Right cardiac atrium (tissue), 5 donors: ENCODE measurements at regions not wholly inside any gene's neighbourhood (a gene's known extent, or its start where the extent isn't known, plus 50 kb on each side); places are given as distances from the start of the nearest gene placed in this dataset.

ENCODE experiments used
- ATAC-seq, 2 donors: fragments of 200-7000 bp; cut with Tn5 transposase; one replicate each; pipeline versions ENCODE4 v1.8.0 to v1.9.1; 2020; ENCODE audit warnings: moderate library complexity in 2 of 2, mild to moderate bottlenecking in 1 of 2
- DNase-seq, 3 donors: peaks; one replicate each; pipeline ENCODE4 v3.0.0-alpha.2; 2020
- H3K27ac ChIP-seq: one replicate; pipeline ENCODE4 v1.5.1; 2013; ENCODE audit warnings: mild to moderate bottlenecking, low read length, control low read depth, moderate library complexity
- H3K27me3 ChIP-seq: one replicate; pipeline ENCODE4 v1.6.1; 2013; ENCODE audit not compliant: control insufficient read depth, insufficient read depth
- H3K4me1 ChIP-seq: one replicate; pipeline ENCODE4 v1.6.1; 2013; ENCODE audit warnings: low read length; ENCODE audit not compliant: control insufficient read depth, insufficient read depth
- H3K4me3 ChIP-seq: one replicate; pipeline ENCODE4 v1.5.1; 2013; ENCODE audit warnings: low read length, control low read depth
- H3K9me3 ChIP-seq: one replicate; pipeline ENCODE4 v1.6.1; 2013; ENCODE audit warnings: low read length; ENCODE audit not compliant: control insufficient read depth
- WGBS: extraction: QIAGEN DNeasy Blood & Tissue Kit; methylation state at CpG from one replicate; pipeline ENCODE4 v1.1.7; 2013; 5-methylcytosine and 5-hydroxymethylcytosine counted together
- intact Hi-C, 4 donors: fragments of 100-400 bp; cut with DNase I; formaldehyde crosslinking; loops; one replicate each; pipeline versions ENCODE4 v1.11.0 to v1.14.0; 2022 to 2023
- donor health status: healthy with polysubstance abuse.
- donor health status: DM: no; HTN: yes; CAD: no.
- donor health status: DM: no; HTN: no; CAD: no.
- donor health status: DM: no; HTN: yes; CAD: no; lungs with severe emphysema.
- donor health status: DM: yes; HTN: yes; CAD: no.

DNA sequence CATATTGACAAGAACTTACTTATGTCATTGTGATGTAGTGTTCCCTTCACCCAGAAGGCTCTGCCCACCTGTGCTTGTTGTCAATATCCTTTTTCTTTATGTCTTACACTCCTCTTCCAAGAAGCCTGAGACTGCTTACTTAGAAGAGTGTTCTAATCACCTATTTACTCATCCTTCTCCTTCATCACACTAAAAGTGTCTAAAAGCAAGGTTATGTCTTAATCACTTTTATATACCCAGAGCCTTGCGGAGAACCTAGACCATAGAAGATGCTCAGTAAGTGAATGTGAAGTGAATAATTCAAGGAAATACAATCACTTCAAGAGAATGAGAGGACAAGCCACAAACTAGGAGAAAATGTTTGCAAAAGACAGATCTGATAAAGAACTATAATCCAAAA lies 177.6 kb upstream of the S100G start:
- intact Hi-C loops, result no loop called here
- Histone ChIP-seq H3K9me3 (no peaks in the 10 kb centered on the region), H3K27me3 (no peaks in the 10 kb centered on the region), H3K4me3 (no peak overlapping the region), H3K4me1 (no peaks in the 10 kb centered on the region), H3K27ac (no peak overlapping the region)
- 98% methylated on average over 1 of the region's 1 CpG for WGBS
- DNase-seq, result no peak
- no peak for ATAC-seq

DNA sequence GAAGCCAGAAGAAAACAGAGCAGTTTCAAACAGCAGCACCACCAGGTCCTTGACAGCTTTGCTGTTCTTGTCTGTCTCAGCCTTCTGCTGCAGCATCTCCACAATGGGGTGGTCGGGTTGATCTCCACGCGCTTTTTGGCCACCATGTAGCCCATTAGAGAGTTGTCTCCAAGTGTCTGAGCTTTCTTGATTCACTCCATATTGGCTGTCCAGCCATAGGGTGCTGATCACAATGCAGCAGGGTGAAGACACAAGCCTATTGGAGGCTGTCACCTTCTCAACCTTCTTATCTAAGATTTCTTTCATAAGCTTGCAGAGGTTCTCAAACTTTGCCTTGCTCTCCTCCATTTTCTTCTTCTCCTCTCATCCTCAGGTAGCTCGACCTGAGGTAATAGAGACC lies 175.4 kb upstream of the S100G start:
- WGBS, result 90% methylated on average over 4 of the region's 4 CpGs
- no peaks in the 10 kb centered on the region for H3K9me3 ChIP-seq
- no peak overlapping the region for H3K27ac ChIP-seq
- DNase-seq, result no peak
- ATAC-seq, result no peak
- H3K4me1 ChIP-seq, result no peaks in the 10 kb centered on the region
- H3K27me3 ChIP-seq, result no peaks in the 10 kb centered on the region
- intact Hi-C loops, result no loop called here
- no peak overlapping the region for H3K4me3 ChIP-seq

DNA sequence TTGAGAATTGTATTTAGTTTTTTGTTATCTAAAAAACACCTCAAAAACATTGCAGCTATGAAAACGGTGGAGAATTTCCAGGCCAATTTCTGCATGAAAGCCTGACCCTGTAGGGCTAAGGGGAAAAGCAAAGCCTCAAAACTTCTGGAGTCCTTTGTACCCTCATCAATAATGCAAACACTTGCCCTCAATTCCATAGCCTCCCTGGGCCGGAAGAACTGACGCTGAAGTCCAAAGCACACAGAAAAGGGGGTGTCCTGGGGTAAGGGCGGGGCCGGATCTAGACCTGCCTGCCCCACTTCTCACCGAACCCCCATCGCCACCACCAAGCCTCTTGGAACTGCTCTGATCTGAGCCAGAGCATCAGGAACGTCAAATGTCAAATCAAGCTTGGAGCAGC lies 173.9 kb upstream of the S100G start:
- Histone ChIP-seq H3K9me3 (no peaks in the 10 kb centered on the region), H3K4me3 (no peak overlapping the region), H3K27me3 (no peaks in the 10 kb centered on the region), H3K4me1 (no peaks in the 10 kb centered on the region), H3K27ac (no peak overlapping the region)
- ATAC-seq (no peak), DNase-seq (no peak)
- WGBS, result 89% methylated on average over 8 of the region's 8 CpGs
- intact Hi-C loops, result no loop called here

DNA sequence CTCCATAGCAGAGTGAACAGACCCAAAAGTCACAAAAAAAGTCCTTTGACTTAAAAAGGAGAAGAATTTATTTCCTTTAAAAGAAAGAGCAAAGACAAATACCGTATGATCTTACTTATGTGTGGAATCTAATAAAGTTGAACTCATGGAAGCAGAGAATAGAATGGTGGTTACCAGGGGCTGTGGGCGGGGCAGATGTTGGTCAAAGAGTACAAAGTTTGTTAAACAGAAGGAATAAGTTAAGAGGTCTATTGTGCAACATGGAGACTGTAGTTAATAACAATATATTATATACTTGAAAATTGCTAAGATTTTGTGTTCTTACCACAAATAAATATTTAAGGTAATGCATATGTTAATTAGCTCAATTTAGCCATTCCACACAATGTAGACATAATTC lies 173.3 kb upstream of the S100G start:
- Histone ChIP-seq H3K27ac (no peak overlapping the region), H3K4me1 (no peaks in the 10 kb centered on the region), H3K27me3 (no peaks in the 10 kb centered on the region), H3K9me3 (no peaks in the 10 kb centered on the region), H3K4me3 (no peak overlapping the region)
- intact Hi-C loops, result no loop called here
- 86% methylated on average over 2 of the region's 2 CpGs for WGBS
- ATAC-seq (no peak), DNase-seq (no peak)

DNA sequence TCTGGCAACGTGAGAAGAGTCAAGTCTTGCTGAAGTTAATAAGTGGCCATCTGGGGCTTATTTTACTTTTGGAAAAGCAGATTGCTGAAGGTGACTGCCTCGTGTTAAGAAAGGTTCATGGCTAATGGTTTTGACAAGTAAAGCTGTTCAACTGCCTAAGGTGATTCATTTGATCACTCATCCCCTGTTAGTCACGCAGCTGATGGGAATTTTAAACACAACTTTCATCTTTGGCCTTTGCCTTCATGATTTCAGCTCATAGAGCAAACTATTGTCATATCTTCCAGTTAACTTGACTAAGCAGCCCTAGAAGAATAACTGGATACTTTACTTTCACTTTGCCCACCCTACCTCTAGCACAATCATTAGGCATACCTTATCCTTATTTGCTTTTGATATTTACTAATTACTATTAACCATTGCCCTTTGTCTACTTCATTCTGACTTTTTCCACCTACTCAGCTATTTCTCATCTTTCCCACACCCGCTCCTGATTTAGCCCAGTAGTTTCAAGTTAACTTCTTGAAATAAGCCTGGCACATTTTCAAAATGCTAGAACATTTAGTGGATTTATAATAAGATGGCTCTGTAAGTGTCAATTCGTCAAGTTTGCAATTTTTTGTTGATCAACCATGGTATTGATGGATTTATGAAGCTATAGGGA lies 170.6 kb upstream of the S100G start:
- intact Hi-C loops, result no loop called here
- Histone ChIP-seq H3K9me3 (no peaks in the 10 kb centered on the region), H3K27me3 (no peaks in the 10 kb centered on the region), H3K4me3 (no peak overlapping the region), H3K27ac (no peak overlapping the region), H3K4me1 (no peaks in the 10 kb centered on the region)
- DNase-seq (no peak), ATAC-seq (no peak)
- 64% methylated on average over 5 of the region's 5 CpGs for WGBS

DNA sequence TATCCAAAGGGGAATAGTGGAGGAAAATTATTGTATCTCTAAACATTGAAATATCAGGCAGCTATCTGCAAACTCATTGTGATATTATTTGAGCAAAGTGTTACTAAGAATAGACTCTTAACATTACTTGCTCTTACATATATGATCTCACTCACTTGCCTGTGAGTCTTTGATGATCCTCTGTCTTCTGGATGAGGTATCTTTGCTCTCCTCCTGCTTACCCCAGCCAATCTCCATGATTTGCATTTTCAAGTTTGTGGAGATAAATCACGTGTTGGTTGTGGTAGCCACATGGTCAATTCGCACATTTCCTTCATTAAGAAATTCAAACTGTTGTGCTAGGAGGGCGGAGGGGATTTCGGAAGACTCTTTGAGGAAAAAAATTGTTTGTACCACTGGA lies 169.9 kb upstream of the S100G start:
- H3K27ac ChIP-seq, result no peak overlapping the region
- no peak for DNase-seq
- 89% methylated on average over 4 of the region's 4 CpGs for WGBS
- H3K4me1 ChIP-seq, result no peaks in the 10 kb centered on the region
- H3K27me3 ChIP-seq, result no peaks in the 10 kb centered on the region
- no peak overlapping the region for H3K4me3 ChIP-seq
- intact Hi-C loops, result no loop called here
- ATAC-seq, result no peak
- no peaks in the 10 kb centered on the region for H3K9me3 ChIP-seq

DNA sequence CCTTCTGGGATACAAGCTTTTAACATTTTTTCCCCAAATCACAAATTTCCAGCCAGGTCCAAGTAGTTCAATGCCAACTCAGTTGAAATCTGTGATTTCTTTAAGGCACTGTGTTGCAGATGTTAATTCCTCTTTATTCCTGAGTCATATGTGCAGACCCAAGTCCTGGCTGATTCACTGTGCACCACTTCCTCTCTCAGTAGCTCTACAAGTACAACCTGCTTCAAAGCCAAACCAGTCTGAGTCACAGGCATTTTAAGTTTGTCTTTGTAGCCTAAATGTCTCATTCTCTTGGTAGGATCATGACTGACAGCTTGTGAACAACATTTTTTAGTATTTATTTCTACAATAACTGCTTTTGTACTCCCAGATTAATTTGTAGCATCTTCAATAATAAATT lies 165.6 kb upstream of the S100G start:
- Histone ChIP-seq H3K4me3 (no peak overlapping the region), H3K27me3 (no peaks in the 10 kb centered on the region), H3K4me1 (peaks cover 2% of the 10 kb centered on the region), H3K27ac (no peak overlapping the region), H3K9me3 (no peaks in the 10 kb centered on the region)
- intact Hi-C loops, result no loop called here
- DNase-seq, result no peak
- ATAC-seq, result peak in 1 of 2 donors; percentile 48

DNA sequence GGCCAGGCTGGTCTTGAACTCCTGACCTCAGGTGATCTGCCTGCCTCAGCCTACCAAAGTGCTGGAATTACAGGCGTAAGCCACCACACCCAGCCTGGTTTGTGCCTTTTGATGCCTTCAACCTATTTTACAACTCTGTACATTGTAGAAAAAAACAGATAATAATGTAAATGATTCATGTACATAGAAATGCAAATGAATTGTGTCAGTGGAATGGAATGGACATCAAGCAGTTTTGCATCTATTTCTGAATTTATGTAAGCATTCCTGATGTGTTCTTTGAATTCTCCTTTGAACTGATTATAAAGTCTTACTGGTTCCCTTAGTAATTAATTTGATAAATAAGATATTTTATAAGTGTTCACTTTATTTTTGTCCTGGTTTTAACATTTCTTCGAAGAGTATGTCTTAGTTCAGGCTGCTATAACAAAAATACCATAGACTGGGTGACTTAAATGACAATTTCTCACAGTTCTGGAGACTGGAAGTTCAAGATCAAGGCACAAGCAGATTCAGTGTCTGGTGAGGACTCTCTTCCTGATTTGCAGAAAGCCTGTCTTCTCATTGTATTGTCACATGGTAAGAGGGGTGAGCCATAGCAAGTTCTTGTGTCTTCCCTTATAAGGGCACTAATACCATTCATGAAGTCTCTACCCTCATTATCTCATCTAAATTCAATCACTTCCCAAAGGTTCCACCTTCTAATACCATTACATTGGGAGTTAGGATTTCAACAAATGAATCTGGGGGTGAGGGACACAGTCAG lies 162.2 kb upstream of the S100G start:
- WGBS, result 91% methylated on average over 2 of the region's 2 CpGs
- no peak overlapping the region for H3K27ac ChIP-seq
- no peak overlapping the region for H3K4me3 ChIP-seq
- DNase-seq (no peak), ATAC-seq (no peak)
- intact Hi-C loops, result no loop called here
- peaks cover 2% of the 10 kb centered on the region for H3K4me1 ChIP-seq
- no peaks in the 10 kb centered on the region for H3K27me3 ChIP-seq
- no peaks in the 10 kb centered on the region for H3K9me3 ChIP-seq

DNA sequence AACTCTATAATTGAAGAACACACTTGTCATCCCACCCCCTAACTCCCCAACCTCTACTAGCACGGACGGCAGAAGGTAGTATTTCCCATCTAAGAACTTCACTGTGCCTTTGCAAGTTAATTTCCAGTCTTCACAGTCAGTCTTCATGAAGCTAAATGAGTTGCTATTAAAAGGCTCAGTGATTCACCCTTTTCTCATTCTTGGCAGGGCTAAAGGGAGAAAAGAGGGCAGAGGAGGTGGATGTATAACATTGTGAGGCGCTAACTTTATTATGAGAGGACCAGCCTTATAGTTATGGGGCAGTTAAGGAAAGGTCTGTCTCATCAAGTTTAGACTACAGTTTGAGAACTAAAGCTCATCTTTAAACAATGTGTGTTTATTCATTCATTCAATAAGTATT lies 161.0 kb upstream of the S100G start:
- Histone ChIP-seq H3K27ac (no peak overlapping the region), H3K27me3 (no peaks in the 10 kb centered on the region), H3K4me3 (no peak overlapping the region), H3K4me1 (peaks cover 2% of the 10 kb centered on the region), H3K9me3 (no peaks in the 10 kb centered on the region)
- DNase-seq (no peak), ATAC-seq (no peak)
- intact Hi-C loops, result no loop called here
- 97% methylated on average over 3 of the region's 3 CpGs for WGBS

DNA sequence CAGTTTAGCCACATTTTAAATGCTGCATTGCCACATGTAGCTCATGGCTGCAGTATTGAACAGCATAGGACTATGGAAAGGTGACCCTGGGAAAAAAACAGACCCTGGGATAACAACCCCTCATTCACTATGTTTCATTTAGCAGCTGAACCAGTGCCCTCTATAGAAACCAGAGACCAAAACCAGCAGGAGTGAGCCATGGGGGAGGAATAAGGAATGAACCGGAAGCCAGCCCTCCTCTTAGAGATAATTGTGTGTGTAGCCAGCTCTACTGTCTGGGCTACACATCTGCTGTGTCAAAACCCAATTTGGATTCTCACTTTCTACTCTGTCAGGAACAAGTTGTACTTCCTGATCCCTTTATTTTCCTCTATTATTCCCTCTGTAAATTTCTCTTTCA lies 158.5 kb upstream of the S100G start:
- Histone ChIP-seq H3K9me3 (no peaks in the 10 kb centered on the region), H3K4me1 (peaks cover 2% of the 10 kb centered on the region), H3K4me3 (no peak overlapping the region), H3K27me3 (no peaks in the 10 kb centered on the region), H3K27ac (no peak overlapping the region)
- DNase-seq (no peak), ATAC-seq (no peak)
- 44% methylated on average over 1 of the region's 1 CpG for whole genome bisulfite sequencing
- intact Hi-C loops, result no loop called here

DNA sequence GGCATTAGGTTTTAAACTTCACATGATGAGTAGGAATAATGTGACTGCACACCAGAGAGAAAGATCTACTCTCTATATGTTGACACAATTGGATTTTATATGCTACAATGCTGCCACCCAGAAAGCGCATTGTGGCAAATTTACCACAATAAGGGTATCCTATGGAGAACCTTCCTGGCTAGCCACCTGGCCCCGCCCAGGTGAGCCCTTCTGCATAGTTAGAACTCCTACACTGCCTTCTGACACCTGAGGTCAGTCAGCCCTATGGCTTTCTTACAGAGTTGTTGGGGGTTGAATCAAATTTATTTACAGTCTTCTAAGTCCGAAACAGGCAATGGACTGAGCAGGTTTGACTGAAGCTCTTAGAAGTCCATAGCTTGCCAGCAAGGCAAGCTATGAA lies 153.8 kb upstream of the S100G start:
- 90% methylated on average over 3 of the region's 3 CpGs for WGBS
- no peak overlapping the region for H3K27ac ChIP-seq
- no peaks in the 10 kb centered on the region for H3K27me3 ChIP-seq
- intact Hi-C loops, result no loop called here
- H3K9me3 ChIP-seq, result no peaks in the 10 kb centered on the region
- H3K4me3 ChIP-seq, result no peak overlapping the region
- no peak for DNase-seq
- ATAC-seq, result no peak
- no peaks in the 10 kb centered on the region for H3K4me1 ChIP-seq
